Suprapubic skin (tissue), 4 donors: ENCODE measurements at regions not wholly inside any gene's neighbourhood (a gene's known extent, or its start where the extent isn't known, plus 50 kb on each side); places are given as distances from the start of the nearest gene placed in this dataset.

Experiments used
- DNase-seq, 2 donors: peaks; one replicate each; pipeline ENCODE4 v3.0.0-alpha.2; 2019; ENCODE audit warnings: low spot score in 2 of 2
- H3K27ac ChIP-seq: fragments of 200-600 bp; sonication (generic); one replicate; pipeline ENCODE4 v1.5.1; 2019
- H3K27me3 ChIP-seq: fragments of 200-600 bp; sonication (generic); one replicate; pipeline ENCODE4 v1.5.1; 2019
- H3K36me3 ChIP-seq: fragments of 200-600 bp; sonication (generic); one replicate; pipeline ENCODE4 v1.5.1; 2019
- H3K4me1 ChIP-seq: fragments of 200-600 bp; sonication (generic); one replicate; pipeline ENCODE4 v1.5.1; 2019
- H3K4me3 ChIP-seq: fragments of 200-600 bp; sonication (generic); one replicate; pipeline ENCODE4 v1.5.1; 2019; ENCODE audit warnings: mild to moderate bottlenecking
- H3K9me3 ChIP-seq: fragments of 200-600 bp; sonication (generic); one replicate; pipeline ENCODE4 v1.5.1; 2019
- CTCF ChIP-seq, 2 donors: fragments of 200-600 bp in 1 of 2; fragments of 450-650 bp in 1 of 2; sonication (generic) in 1 of 2; IDR thresholded peaks; one replicate each; pipeline ENCODE4 v1.5.1; 2016 to 2019; ENCODE audit warnings: antibody characterized with exemption in 2 of 2, mild to moderate bottlenecking in 1 of 2, moderate library complexity in 1 of 2
- EP300 ChIP-seq: sonication (generic); formaldehyde crosslinking; IDR thresholded peaks from one replicate; pipeline ENCODE4 v1.6.1; 2017; ENCODE audit warnings: antibody characterized with exemption
- POLR2A ChIP-seq, 2 donors: fragments of 450-650 bp; IDR thresholded peaks; one replicate each; pipeline ENCODE4 v1.6.1; 2017; ENCODE audit warnings: antibody characterized with exemption in 2 of 2, mild to moderate bottlenecking in 2 of 2, moderate library complexity in 2 of 2
- POLR2AphosphoS5 ChIP-seq, 3 donors: sonication (generic); formaldehyde crosslinking; IDR thresholded peaks; one replicate each; pipeline ENCODE4 v1.6.1; 2017; ENCODE audit warnings: antibody characterized with exemption in 3 of 3
- WGBS: methylation state at CpG from one replicate; pipeline ENCODE4 v1.1.5; 2018; 5-methylcytosine and 5-hydroxymethylcytosine counted together

GRCh38 chr12:24363177-24363754 lies 413.8 kb upstream of the SOX5 start:
- no peak overlapping the region for H3K27ac ChIP-seq
- 79% methylated on average over 3 of the region's 3 CpGs for WGBS
- H3K4me3 ChIP-seq, result no peak overlapping the region
- TF ChIP-seq EP300, result no peak
- no peak for TF ChIP-seq POLR2A (IDR thresholded peaks at IDR 0.05)
- TF ChIP-seq CTCF (IDR thresholded peaks at IDR 0.05), result no peak
- TF ChIP-seq POLR2AphosphoS5 (IDR thresholded peaks at IDR 0.05), result no peak
- H3K4me1 ChIP-seq, result no peaks in the 10 kb centered on the region
- H3K9me3 ChIP-seq, result no peaks in the 10 kb centered on the region
- no peak for DNase-seq
- H3K36me3 ChIP-seq, result no peaks in the 10 kb centered on the region
- H3K27me3 ChIP-seq, result no peaks in the 10 kb centered on the region

DNA sequence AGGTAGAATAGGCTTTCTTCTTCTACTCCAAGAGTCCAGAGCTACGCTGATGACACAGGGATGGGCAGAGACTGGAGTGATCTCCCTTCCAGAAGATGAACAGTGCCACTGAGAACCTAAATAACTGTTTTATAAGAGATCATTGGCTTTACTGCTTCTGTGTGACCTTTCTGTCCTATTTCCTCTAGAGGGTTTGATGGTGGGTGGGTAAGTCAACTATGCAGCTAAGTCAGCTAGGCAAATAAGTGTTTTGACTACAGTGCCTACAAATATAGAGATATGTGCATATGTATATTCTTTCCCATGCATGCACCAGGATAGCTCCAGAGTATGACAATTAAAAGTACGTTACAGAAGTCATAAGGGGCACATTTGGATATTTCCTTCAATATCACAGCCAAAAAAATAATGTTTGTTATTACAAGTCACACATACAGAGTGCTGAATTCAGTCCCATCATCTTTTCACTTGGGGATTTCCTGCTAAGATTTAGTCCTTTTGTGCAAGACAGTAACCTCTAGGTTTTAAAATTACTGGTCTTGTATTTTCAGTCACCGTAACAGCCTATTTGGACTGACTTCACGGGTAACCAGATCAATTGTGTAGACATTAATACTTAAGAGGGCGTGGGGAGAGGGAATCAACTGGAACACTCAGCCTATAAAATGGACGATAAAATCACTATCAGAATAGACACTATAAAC lies 412.6 kb upstream of the SOX5 start:
- TF ChIP-seq CTCF (IDR thresholded peaks at IDR 0.05) (no peak), EP300 (no peak), POLR2A (IDR thresholded peaks at IDR 0.05) (no peak), POLR2AphosphoS5 (IDR thresholded peaks at IDR 0.05) (no peak)
- no peaks in the 10 kb centered on the region for H3K36me3 ChIP-seq
- 89% methylated on average over 6 of the region's 6 CpGs for WGBS

GRCh38 chr12:24360907-24361306 lies 411.4 kb upstream of the SOX5 start:
- H3K4me1 ChIP-seq, result no peaks in the 10 kb centered on the region
- H3K27ac ChIP-seq, result no peak overlapping the region
- H3K9me3 ChIP-seq, result no peaks in the 10 kb centered on the region
- no peak for TF ChIP-seq POLR2A (IDR thresholded peaks at IDR 0.05)
- TF ChIP-seq EP300, result no peak
- no peak for TF ChIP-seq POLR2AphosphoS5 (IDR thresholded peaks at IDR 0.05)
- TF ChIP-seq CTCF (IDR thresholded peaks at IDR 0.05), result no peak
- no peaks in the 10 kb centered on the region for H3K36me3 ChIP-seq
- no peaks in the 10 kb centered on the region for H3K27me3 ChIP-seq
- WGBS, result 81% methylated on average over 5 of the region's 5 CpGs
- H3K4me3 ChIP-seq, result no peak overlapping the region
- DNase-seq, result no peak

More for the DNA sequence above, 412.6 kb upstream of the SOX5 start:
- no peak for DNase-seq
- H3K9me3 ChIP-seq, result no peaks in the 10 kb centered on the region
- no peaks in the 10 kb centered on the region for H3K27me3 ChIP-seq
- no peaks in the 10 kb centered on the region for H3K4me1 ChIP-seq
- no peak overlapping the region for H3K27ac ChIP-seq
- no peak overlapping the region for H3K4me3 ChIP-seq

DNA sequence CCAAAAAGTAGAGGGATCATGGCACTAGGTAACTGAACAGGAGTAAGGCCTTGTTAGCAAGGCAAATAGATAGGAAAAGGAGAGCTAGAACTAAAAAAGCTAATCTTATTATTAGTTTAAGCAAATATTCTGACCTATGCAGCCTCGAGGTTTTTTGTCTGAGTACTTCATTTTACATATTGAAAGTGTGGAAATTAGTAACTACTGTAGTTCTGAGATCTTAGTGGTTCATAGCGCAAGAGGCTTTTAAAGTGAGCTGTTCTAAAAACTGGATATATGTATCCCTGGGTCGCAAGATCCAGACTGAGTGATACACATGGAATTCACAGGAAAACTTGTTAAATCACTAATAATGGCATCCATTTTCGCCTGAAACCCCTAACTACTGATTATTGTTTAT lies 411.0 kb upstream of the SOX5 start:
- no peaks in the 10 kb centered on the region for H3K36me3 ChIP-seq

More for the DNA sequence above, 411.0 kb upstream of the SOX5 start:
- Histone ChIP-seq H3K27ac (no peak overlapping the region), H3K9me3 (no peaks in the 10 kb centered on the region), H3K4me3 (no peak overlapping the region), H3K4me1 (no peaks in the 10 kb centered on the region), H3K27me3 (no peaks in the 10 kb centered on the region)
- 83% methylated on average over 4 of the region's 4 CpGs for WGBS
- no peak for DNase-seq
- TF ChIP-seq POLR2A (IDR thresholded peaks at IDR 0.05) (no peak), CTCF (IDR thresholded peaks at IDR 0.05) (no peak), POLR2AphosphoS5 (IDR thresholded peaks at IDR 0.05) (no peak), EP300 (no peak)
